Upper lobe of right lung (tissue), 1 donor: ENCODE measurements at regions not wholly inside any gene's neighbourhood (a gene's known extent, or its start where the extent isn't known, plus 50 kb on each side); places are given as distances from the start of the nearest gene placed in this dataset.

Source experiments
- ATAC-seq: fragments of 200-7000 bp; cut with Tn5 transposase; one replicate; pipeline ENCODE4 v1.9.1; 2020; ENCODE audit warnings: mild to moderate bottlenecking, moderate library complexity
- DNase-seq: peaks from one replicate; pipeline ENCODE4 v3.0.0-alpha.2; 2020
- H3K27ac ChIP-seq: fragments of 200-600 bp; one replicate; pipeline ENCODE4 v1.8.0; 2022
- H3K27me3 ChIP-seq: fragments of 200-600 bp; one replicate; pipeline ENCODE4 v1.8.0; 2022; ENCODE audit warnings: mild to moderate bottlenecking
- H3K36me3 ChIP-seq: fragments of 200-600 bp; one replicate; pipeline ENCODE4 v1.8.0; 2022
- H3K4me1 ChIP-seq: fragments of 200-600 bp; one replicate; pipeline ENCODE4 v1.8.0; 2022
- H3K4me3 ChIP-seq: fragments of 200-600 bp; one replicate; pipeline ENCODE4 v1.8.0; 2022; ENCODE audit warnings: mild to moderate bottlenecking
- H3K9me3 ChIP-seq: fragments of 200-600 bp; one replicate; pipeline ENCODE4 v1.8.0; 2022
- intact Hi-C: fragments of 100-400 bp; cut with DNase I; formaldehyde crosslinking; loops from one replicate; pipeline ENCODE4 v1.11.0; 2022
- TF ChIP-seq, protein P1 (sequence below): fragments of 200-600 bp; IDR thresholded peaks from one replicate; pipeline ENCODE4 v1.8.0; 2022; ENCODE audit warnings: antibody characterized with exemption
- donor health status: DM: no; HTN: yes; CAD: no; lungs with severe emphysema.

GRCh38 chr11:56848141-56848809 lies 99.8 kb upstream of the OR9G4 start:
- Histone ChIP-seq H3K4me3 (no peak overlapping the region), H3K27ac (no peak overlapping the region), H3K4me1 (peaks cover 3% of the 10 kb centered on the region), H3K27me3 (no peaks in the 10 kb centered on the region), H3K36me3 (no peaks in the 10 kb centered on the region), H3K9me3 (no peaks in the 10 kb centered on the region)
- TF ChIP-seq, protein P1, sequence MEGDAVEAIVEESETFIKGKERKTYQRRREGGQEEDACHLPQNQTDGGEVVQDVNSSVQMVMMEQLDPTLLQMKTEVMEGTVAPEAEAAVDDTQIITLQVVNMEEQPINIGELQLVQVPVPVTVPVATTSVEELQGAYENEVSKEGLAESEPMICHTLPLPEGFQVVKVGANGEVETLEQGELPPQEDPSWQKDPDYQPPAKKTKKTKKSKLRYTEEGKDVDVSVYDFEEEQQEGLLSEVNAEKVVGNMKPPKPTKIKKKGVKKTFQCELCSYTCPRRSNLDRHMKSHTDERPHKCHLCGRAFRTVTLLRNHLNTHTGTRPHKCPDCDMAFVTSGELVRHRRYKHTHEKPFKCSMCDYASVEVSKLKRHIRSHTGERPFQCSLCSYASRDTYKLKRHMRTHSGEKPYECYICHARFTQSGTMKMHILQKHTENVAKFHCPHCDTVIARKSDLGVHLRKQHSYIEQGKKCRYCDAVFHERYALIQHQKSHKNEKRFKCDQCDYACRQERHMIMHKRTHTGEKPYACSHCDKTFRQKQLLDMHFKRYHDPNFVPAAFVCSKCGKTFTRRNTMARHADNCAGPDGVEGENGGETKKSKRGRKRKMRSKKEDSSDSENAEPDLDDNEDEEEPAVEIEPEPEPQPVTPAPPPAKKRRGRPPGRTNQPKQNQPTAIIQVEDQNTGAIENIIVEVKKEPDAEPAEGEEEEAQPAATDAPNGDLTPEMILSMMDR = no peak
- DNase-seq = no peak
- no peak for ATAC-seq
- intact Hi-C loops = no loop called here

DNA sequence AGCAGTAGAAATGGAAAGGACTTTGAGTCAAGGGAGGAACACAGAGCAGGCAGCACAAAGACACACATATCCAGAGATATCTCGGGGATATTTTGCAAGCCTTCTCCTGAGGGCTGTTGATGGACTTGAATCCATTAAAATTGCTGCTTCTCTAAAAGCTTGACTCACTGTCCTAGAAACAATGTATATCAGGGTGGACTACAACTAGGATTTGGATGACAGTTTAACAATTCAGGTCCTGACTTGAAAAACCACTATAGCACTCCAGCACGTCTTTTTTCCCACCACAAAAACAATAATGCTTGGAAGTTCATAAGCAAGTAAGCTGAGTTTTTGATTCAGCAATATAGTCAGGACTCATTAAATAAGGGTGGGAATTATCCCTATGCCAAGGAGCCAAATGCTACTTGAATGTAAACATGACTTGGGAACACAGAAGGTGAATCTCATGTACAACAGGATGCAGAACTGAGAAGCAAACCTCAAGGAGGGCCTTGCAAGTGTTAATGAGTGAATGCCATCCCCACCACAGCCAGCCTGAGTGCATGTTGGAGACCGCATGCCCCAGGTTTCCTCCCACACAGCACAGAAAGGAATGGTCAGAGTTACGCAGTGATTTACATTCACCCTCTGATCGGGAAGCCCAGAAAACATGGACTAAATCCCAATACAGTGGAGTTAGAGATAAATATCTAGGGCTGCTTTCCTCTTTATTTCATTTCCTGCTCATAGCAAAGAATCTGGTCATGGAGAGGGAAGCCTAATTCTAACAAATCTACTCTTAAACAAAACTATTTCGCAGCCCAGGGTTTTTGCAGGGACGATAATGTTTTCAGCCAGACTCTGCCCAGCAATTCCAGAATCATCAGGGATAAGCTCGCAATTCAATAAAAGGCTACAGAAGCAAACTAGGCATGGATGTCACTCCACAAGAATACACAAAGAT lies 98.4 kb upstream of the OR9G4 start:
- Histone ChIP-seq H3K36me3 (no peaks in the 10 kb centered on the region), H3K4me1 (peaks cover 3% of the 10 kb centered on the region), H3K27me3 (no peaks in the 10 kb centered on the region), H3K4me3 (no peak overlapping the region), H3K9me3 (no peaks in the 10 kb centered on the region), H3K27ac (no peak overlapping the region)
- DNase-seq (no peak), ATAC-seq (no peak)
- TF ChIP-seq, protein P1 = no peak
- intact Hi-C loops = no loop called here

DNA sequence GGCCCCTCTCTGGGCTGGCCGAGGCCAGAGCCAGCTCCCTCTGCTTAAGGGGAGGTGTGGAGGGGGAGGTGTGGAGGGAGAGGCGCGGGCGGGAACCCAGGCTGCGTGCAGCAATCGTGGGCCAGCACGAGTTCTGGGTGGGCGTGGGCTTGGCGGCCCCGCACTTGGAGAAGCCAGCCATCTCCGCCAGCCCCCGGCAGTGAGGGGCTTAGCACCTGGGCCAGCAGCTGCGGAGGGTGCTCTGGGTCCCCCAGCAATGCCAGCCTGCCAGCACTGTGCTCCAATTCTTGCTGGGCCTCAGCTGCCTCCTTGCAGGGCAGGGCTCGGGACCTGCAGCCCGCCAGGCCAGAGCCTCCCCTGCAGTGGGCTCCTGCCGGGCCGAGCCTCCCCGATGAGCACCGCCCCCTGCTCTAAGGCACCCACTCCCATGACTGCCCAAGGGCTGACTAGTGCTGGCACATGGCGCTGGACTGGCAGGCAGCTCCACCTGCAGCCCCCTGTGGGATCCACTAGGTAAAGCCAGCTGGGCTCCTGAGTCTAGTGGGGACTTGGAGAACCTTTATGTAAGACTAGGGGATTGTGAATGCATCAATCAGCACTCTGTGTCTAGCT lies 96.7 kb upstream of the OR9G4 start:
- DNase-seq (no peak), ATAC-seq (peak; percentile 26)
- H3K36me3 ChIP-seq = no peaks in the 10 kb centered on the region
- no peak overlapping the region for H3K4me3 ChIP-seq
- intact Hi-C loops = no loop called here
- TF ChIP-seq, protein P1 = no peak
- H3K27me3 ChIP-seq = no peaks in the 10 kb centered on the region
- no peak overlapping the region for H3K27ac ChIP-seq
- H3K4me1 ChIP-seq = peaks cover 3% of the 10 kb centered on the region
- H3K9me3 ChIP-seq = no peaks in the 10 kb centered on the region

DNA sequence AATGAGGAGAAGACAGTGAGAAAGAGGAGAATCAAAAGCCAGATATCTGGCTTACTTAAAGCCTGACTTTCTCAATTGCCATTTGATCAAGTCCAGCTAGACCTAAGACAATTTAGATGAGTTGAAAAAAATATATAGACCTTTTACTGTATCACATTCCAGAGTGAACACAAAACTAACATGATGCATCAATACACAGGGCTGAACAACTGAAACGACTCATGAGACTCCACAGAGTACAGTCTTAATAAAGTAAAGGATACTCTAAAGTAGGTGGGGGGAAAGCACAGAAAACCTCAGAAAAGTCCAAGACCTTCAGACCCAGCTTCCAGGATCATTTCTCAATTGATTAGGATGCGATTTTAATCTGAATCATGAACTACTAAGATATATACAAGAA lies 95.3 kb upstream of the OR9G4 start:
- Histone ChIP-seq H3K4me3 (no peak overlapping the region), H3K36me3 (no peaks in the 10 kb centered on the region), H3K4me1 (peaks cover 3% of the 10 kb centered on the region), H3K27me3 (no peaks in the 10 kb centered on the region), H3K9me3 (no peaks in the 10 kb centered on the region), H3K27ac (no peak overlapping the region)
- no peak for DNase-seq
- ATAC-seq = no peak
- intact Hi-C loops = loop anchor here (5.0 kb wide), 1 partner anchor 408 kb away; no protein-coding TSS in a partner anchor
- TF ChIP-seq, protein P1 = no peak

DNA sequence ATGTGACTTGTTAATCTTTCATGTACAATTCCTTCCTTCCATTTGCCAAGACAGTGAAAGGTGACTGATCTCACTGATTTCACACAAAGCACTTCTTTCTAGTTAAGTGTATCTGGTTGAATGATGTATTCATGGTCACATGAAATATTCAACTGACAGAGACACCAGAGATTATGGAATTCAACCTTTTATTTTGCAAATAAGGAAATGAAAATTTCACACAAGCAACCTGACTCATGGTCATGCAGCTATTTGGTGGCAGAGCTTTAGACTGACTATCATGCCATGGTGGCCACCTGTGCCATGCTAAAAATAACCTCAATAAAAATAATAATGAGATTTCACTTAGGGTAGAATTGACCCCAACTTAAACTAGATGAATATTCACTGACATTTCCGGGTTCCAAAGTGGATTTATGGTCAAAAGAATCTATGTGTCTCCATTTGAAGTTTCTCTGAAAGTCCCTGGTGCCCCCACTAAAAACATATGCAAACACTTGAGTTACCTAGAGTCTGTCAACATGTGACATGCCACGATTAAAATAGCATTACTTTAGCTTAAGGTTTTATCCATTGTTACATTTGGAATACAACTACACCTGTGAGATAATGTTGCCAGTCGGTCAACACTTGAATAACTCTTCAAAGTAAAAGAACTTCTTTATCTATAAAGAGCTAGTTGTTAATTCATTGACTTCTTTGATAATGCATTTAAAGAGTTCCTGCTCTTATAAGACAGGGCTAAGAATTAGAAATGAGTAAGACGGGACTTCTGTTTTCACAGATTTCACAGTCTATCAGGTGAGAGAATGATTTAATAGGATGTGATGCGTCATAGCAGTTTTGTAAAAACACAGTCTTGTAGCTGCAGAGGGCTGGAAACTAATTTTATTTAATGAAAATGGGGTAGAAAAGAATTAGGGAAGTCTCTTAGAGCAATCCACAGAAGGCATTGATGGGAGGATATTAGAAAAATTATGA lies 94.6 kb upstream of the OR9G4 start:
- TF ChIP-seq, protein P1 = no peak
- ATAC-seq = no peak
- no peaks in the 10 kb centered on the region for H3K9me3 ChIP-seq
- no peak for DNase-seq
- H3K4me1 ChIP-seq = peaks cover 3% of the 10 kb centered on the region
- no peaks in the 10 kb centered on the region for H3K27me3 ChIP-seq
- no peaks in the 10 kb centered on the region for H3K36me3 ChIP-seq
- H3K4me3 ChIP-seq = no peak overlapping the region
- intact Hi-C loops = loop anchor here (5.0 kb wide), 1 partner anchor 409 kb away; no protein-coding TSS in a partner anchor
- H3K27ac ChIP-seq = no peak overlapping the region
